ENCODE measurements at regions not wholly inside any gene's neighbourhood (a gene's known extent, or its start where the extent isn't known, plus 50 kb on each side); places are given as distances from the start of the nearest gene placed in this dataset.

- CTCF ChIA-PET: no interaction called here
- H3K27me3 ChIP-seq (ENCODE audit: insufficient read depth, low read depth): no peaks in the 10 kb centered on the region
- H4K20me1 ChIP-seq (ENCODE audit: insufficient read depth): no peaks in the 10 kb centered on the region
- no peak overlapping the region for H3K27ac ChIP-seq
- H3K9me3 ChIP-seq (ENCODE audit: insufficient read depth, low read depth): no peaks in the 10 kb centered on the region
- TF ChIP-seq, protein P1, sequence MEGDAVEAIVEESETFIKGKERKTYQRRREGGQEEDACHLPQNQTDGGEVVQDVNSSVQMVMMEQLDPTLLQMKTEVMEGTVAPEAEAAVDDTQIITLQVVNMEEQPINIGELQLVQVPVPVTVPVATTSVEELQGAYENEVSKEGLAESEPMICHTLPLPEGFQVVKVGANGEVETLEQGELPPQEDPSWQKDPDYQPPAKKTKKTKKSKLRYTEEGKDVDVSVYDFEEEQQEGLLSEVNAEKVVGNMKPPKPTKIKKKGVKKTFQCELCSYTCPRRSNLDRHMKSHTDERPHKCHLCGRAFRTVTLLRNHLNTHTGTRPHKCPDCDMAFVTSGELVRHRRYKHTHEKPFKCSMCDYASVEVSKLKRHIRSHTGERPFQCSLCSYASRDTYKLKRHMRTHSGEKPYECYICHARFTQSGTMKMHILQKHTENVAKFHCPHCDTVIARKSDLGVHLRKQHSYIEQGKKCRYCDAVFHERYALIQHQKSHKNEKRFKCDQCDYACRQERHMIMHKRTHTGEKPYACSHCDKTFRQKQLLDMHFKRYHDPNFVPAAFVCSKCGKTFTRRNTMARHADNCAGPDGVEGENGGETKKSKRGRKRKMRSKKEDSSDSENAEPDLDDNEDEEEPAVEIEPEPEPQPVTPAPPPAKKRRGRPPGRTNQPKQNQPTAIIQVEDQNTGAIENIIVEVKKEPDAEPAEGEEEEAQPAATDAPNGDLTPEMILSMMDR (conservative IDR thresholded peaks at IDR 0.05): no peak
- TF ChIP-seq EZH2 (IDR thresholded peaks at IDR 0.05; ENCODE audit: low read depth): no peak
- H3K36me3 ChIP-seq (ENCODE audit: low read depth): no peaks in the 10 kb centered on the region
- intact Hi-C loops (cut with micrococcal nuclease; ENCODE audit: unreplicated experiment): no loop called here
- no peaks in the 10 kb centered on the region for H3K9me2 ChIP-seq (ENCODE audit: insufficient read depth)
- H3F3A ChIP-seq (ENCODE audit: insufficient read depth, low read depth): no peaks in the 10 kb centered on the region
- H3K79me2 ChIP-seq (ENCODE audit: low read depth): no peaks in the 10 kb centered on the region
- DNase-seq: no peak
- H3K4me1 ChIP-seq (replicated peaks; ENCODE audit: insufficient read depth): no peaks in the 10 kb centered on the region
- no peak overlapping the region for H2AFZ ChIP-seq
- H3K4me3 ChIP-seq: no peak overlapping the region
- POLR2A ChIA-PET (ENCODE audit: unreplicated experiment): no interaction called here
- no peak overlapping the region for H3K4me2 ChIP-seq
- no TSS peak for BruUV-seq (replicated peaks)
Observed at GRCh38 chr1:55412060-55412459, 196.9 kb upstream of the USP24 start.

DNA sequence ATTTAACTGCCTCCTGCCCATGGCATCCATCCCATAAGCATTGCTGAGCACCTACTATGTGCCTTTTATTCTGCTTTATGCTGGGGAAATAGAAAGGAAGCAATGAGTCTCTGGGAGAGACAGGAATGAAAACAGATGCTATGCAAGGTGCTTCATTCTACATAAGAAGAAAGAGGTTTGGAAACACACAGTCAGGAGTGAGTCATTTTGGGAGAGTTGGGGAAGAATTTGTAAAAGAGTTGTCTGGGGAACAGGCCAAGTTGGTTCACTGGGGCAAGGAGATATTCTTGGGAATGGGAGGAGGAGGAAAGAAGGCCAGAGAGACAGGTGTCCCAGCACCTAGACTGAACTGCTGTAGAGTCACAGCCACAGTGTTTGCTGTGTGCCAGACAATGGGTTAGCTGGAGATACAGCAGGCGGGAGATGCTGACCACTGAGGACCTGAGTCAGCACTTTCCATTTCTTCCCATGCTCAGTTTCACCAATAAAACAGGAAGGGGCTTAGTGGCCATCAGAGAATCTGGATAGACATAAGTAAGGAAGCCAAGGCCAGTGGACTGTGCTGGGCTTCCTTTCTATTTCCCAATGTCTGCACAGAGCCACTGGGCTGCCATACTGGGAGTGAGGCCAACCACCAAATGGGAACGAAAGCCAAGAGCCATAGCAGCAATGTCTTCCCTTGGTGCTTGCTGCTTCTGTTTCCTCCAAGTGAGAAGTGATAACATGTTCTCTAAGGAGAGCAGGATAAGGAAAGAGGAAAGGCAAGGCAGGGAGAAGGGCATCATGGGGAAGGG, 187.7 kb upstream of the USP24 start:
- Histone ChIP-seq H3K36me3 (ENCODE audit: low read depth) (no peaks in the 10 kb centered on the region), H3K9me2 (ENCODE audit: insufficient read depth) (no peaks in the 10 kb centered on the region), H3K4me1 (replicated peaks; ENCODE audit: insufficient read depth) (no peaks in the 10 kb centered on the region), H2AFZ (no peak overlapping the region), H3K27ac (no peak overlapping the region), H3K27me3 (ENCODE audit: insufficient read depth, low read depth) (no peaks in the 10 kb centered on the region), H3K4me2 (no peak overlapping the region), H3K79me2 (ENCODE audit: low read depth) (no peaks in the 10 kb centered on the region), H3F3A (ENCODE audit: insufficient read depth, low read depth) (no peaks in the 10 kb centered on the region), H3K9me3 (ENCODE audit: insufficient read depth, low read depth) (no peaks in the 10 kb centered on the region), H4K20me1 (ENCODE audit: insufficient read depth) (no peaks in the 10 kb centered on the region), H3K4me3 (no peak overlapping the region)
- DNase-seq: no peak
- ChIA-PET CTCF (no interaction called here), POLR2A (ENCODE audit: unreplicated experiment) (interaction anchor here (0.6 kb wide), 1 partner anchor 227 kb away, joined by 3 read pairs; no protein-coding TSS in a partner anchor)
- TF ChIP-seq, protein P1 (conservative IDR thresholded peaks at IDR 0.05): no peak
- no peak for TF ChIP-seq EZH2 (IDR thresholded peaks at IDR 0.05; ENCODE audit: low read depth)
- intact Hi-C loops (cut with micrococcal nuclease; ENCODE audit: unreplicated experiment): no loop called here
- BruUV-seq (replicated peaks): no TSS peak

DNA sequence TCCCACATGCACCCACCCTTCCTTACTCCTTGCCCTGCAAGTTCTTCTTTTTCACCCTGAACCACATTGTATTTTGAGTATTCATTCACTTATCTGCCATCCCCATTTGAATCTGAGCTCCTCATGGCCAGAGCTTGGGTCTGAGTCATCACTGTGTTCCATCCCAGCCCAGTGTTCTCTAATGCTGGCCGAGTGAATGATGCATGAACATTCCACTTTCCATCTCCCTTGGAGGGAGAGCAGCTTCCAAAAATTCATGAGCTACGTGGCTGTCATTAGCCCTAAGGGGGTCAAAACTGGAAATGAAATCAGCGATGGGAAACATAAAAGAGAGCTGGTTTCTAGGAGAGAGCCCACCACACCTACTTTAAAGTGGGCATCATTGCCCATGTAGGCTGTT, 187.0 kb upstream of the USP24 start:
- H3K4me1 ChIP-seq (replicated peaks; ENCODE audit: insufficient read depth): no peaks in the 10 kb centered on the region
- intact Hi-C loops (cut with micrococcal nuclease; ENCODE audit: unreplicated experiment): no loop called here
- no peaks in the 10 kb centered on the region for H3K27me3 ChIP-seq (ENCODE audit: insufficient read depth, low read depth)
- H2AFZ ChIP-seq: no peak overlapping the region
- BruUV-seq (replicated peaks): no TSS peak
- TF ChIP-seq, protein P1 (conservative IDR thresholded peaks at IDR 0.05): no peak
- TF ChIP-seq EZH2 (IDR thresholded peaks at IDR 0.05; ENCODE audit: low read depth): no peak
- DNase-seq: no peak
- CTCF ChIA-PET: no interaction called here
- H3F3A ChIP-seq (ENCODE audit: insufficient read depth, low read depth): no peaks in the 10 kb centered on the region
- no peaks in the 10 kb centered on the region for H4K20me1 ChIP-seq (ENCODE audit: insufficient read depth)
- no peak overlapping the region for H3K4me2 ChIP-seq
- H3K79me2 ChIP-seq (ENCODE audit: low read depth): no peaks in the 10 kb centered on the region
- H3K9me2 ChIP-seq (ENCODE audit: insufficient read depth): no peaks in the 10 kb centered on the region
- H3K9me3 ChIP-seq (ENCODE audit: insufficient read depth, low read depth): no peaks in the 10 kb centered on the region
- no peaks in the 10 kb centered on the region for H3K36me3 ChIP-seq (ENCODE audit: low read depth)
- H3K27ac ChIP-seq: no peak overlapping the region
- no peak overlapping the region for H3K4me3 ChIP-seq
- POLR2A ChIA-PET (ENCODE audit: unreplicated experiment): interaction anchor here (0.6 kb wide), 1 partner anchor 227 kb away, joined by 3 read pairs; no protein-coding TSS in a partner anchor
